ENCODE measurements at regions not wholly inside any gene's neighbourhood (a gene's known extent, or its start where the extent isn't known, plus 50 kb on each side); places are given as distances from the start of the nearest gene placed in this dataset.
A peak's percentile ranks its signal among the peaks of the same experiment; 100 is the strongest.

GRCh38 chr5:54704333-54704732 is 186.8 kb downstream of the SNX18 start:
- no peak for TF ChIP-seq CTCF (IDR thresholded peaks at IDR 0.05; ENCODE audit: low read depth, low read length)
- no peak for DNase-seq (ENCODE audit: low read depth in 1 of 2, low spot score in 1 of 2)
- Histone ChIP-seq H3K36me3 (no peaks in the 10 kb centered on the region), H3K4me1 (ENCODE audit: low read depth) (peaks cover 36% of the 10 kb centered on the region), H3K27ac (no peak overlapping the region), H3K4me3 (no peak overlapping the region), H3K27me3 (no peaks in the 10 kb centered on the region), H3K9me3 (ENCODE audit: low read depth) (no peaks in the 10 kb centered on the region)

GRCh38 chr5:54703565-54704255 is 186.2 kb downstream of the SNX18 start:
- no peak for DNase-seq (ENCODE audit: low read depth in 1 of 2, low spot score in 1 of 2)
- Histone ChIP-seq H3K27ac (peak overlapping the region; percentile 24), H3K36me3 (no peaks in the 10 kb centered on the region)

GRCh38 chr5:54703133-54703532 is 185.6 kb downstream of the SNX18 start:
- Histone ChIP-seq H3K4me3 (no peak overlapping the region), H3K27ac (peak overlapping the region; percentile 24), H3K9me3 (ENCODE audit: low read depth) (no peaks in the 10 kb centered on the region), H3K4me1 (ENCODE audit: low read depth) (peaks cover 39% of the 10 kb centered on the region), H3K36me3 (no peaks in the 10 kb centered on the region), H3K27me3 (no peaks in the 10 kb centered on the region)
- peak in 1 of 2 donors; percentile 82 for DNase-seq (ENCODE audit: low read depth in 1 of 2, low spot score in 1 of 2)
- no peak for TF ChIP-seq CTCF (IDR thresholded peaks at IDR 0.05; ENCODE audit: low read depth, low read length)

More at GRCh38 chr5:54703565-54704255, 186.2 kb downstream of the SNX18 start:
- TF ChIP-seq CTCF (IDR thresholded peaks at IDR 0.05; ENCODE audit: low read depth, low read length), result no peak
- Histone ChIP-seq H3K9me3 (ENCODE audit: low read depth) (no peaks in the 10 kb centered on the region), H3K4me3 (no peak overlapping the region), H3K27me3 (no peaks in the 10 kb centered on the region), H3K4me1 (ENCODE audit: low read depth) (peaks cover 36% of the 10 kb centered on the region)

GRCh38 chr5:54702470-54702869 is 184.9 kb downstream of the SNX18 start:
- no peak for TF ChIP-seq CTCF (IDR thresholded peaks at IDR 0.05; ENCODE audit: low read depth, low read length)
- Histone ChIP-seq H3K4me1 (ENCODE audit: low read depth) (peaks cover 41% of the 10 kb centered on the region), H3K36me3 (no peaks in the 10 kb centered on the region), H3K4me3 (no peak overlapping the region), H3K27me3 (no peaks in the 10 kb centered on the region), H3K27ac (peak overlapping the region; percentile 53), H3K9me3 (ENCODE audit: low read depth) (no peaks in the 10 kb centered on the region)
- DNase-seq (ENCODE audit: low read depth in 1 of 2, low spot score in 1 of 2), result peak in 1 of 2 donors; percentile 7

GRCh38 chr5:54700986-54701578 is 183.5 kb downstream of the SNX18 start:
- H3K36me3 ChIP-seq, result no peaks in the 10 kb centered on the region
- peaks cover 38% of the 10 kb centered on the region for H3K4me1 ChIP-seq (ENCODE audit: low read depth)
- peak overlapping the region; percentile 69 for H3K27ac ChIP-seq
- no peaks in the 10 kb centered on the region for H3K9me3 ChIP-seq (ENCODE audit: low read depth)
- no peak overlapping the region for H3K4me3 ChIP-seq
- DNase-seq (ENCODE audit: low read depth in 1 of 2, low spot score in 1 of 2), result peak; percentile 71 to 97
- TF ChIP-seq CTCF (IDR thresholded peaks at IDR 0.05; ENCODE audit: low read depth, low read length), result no peak
- H3K27me3 ChIP-seq, result no peaks in the 10 kb centered on the region

Measured in cardiac muscle cell (in vitro differentiated cells and primary cell).